Erythroblast (primary cell): ENCODE measurements at regions not wholly inside any gene's neighbourhood (a gene's known extent, or its start where the extent isn't known, plus 50 kb on each side); places are given as distances from the start of the nearest gene placed in this dataset.

Experiments used
- GATA1 ChIP-seq: IDR thresholded peaks from 2 replicates; pipeline ENCODE4 v1.6.1; 2011; ENCODE audit warnings: low read depth, mild to moderate bottlenecking, control low read depth, low read length, moderate library complexity
- POLR2A ChIP-seq: IDR thresholded peaks from 2 replicates; pipeline ENCODE4 v1.6.1; 2011; ENCODE audit warnings: mild to moderate bottlenecking, low read length

GRCh38 chr21:38134084-38134873 is 122.5 kb upstream of the KCNJ15 start:
- TF ChIP-seq POLR2A, result no peak
- TF ChIP-seq GATA1, result no peak
